ENCODE measurements at regions not wholly inside any gene's neighbourhood (a gene's known extent, or its start where the extent isn't known, plus 50 kb on each side); places are given as distances from the start of the nearest gene placed in this dataset.
"Not testable (repeated sequence)": the region's sequence is repeated elsewhere in the genome, so short reads cannot be mapped to it uniquely, and the experiment has no call there.

- ATAC-seq (replicated peaks in 1 of 2): no peak
- Mint-ChIP-seq H3K4me3 (no peak overlapping the region), H3K27ac (no peak overlapping the region), H3K9me3 (peaks cover 0 to 4% of the 10 kb centered on the region in 2 donors), H3K27me3 (ENCODE audit: low read depth) (no peaks in the 10 kb centered on the region), H3K36me3 (ENCODE audit: insufficient read depth in 2 of 2) (no peaks in the 10 kb centered on the region), H3K4me1 (ENCODE audit: low read depth) (no peaks in the 10 kb centered on the region)
- DNase-seq: no peak
These were observed 210.7 kb upstream of the GNAI1 start for GRCh38 chr7:79923953-79924352.

DNA sequence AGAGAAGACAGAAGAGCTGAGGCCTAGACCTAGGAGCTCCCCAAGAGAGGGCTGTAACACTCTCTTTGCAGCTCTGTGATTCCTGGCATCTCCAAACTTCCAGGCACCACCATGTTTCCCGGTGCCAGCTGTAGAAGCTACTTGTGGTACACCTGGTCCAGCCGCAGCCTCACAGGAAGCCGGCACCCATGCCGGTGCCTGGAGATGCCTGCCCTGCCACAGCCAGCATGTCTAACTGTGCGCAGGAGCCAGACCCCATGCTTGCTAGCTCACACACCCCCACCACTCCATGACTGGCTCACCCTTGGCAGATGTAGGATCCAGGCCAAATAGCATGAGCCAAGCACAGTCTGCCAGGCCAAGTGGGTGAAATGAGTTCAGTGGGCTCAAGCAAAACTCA lies 211.7 kb upstream of the GNAI1 start:
- ATAC-seq (replicated peaks in 1 of 2) (no peak), DNase-seq (no peak)
- H3K27me3 Mint-ChIP-seq (ENCODE audit: low read depth): no peaks in the 10 kb centered on the region
- no peak overlapping the region for H3K4me3 Mint-ChIP-seq
- H3K27ac Mint-ChIP-seq: no peak overlapping the region
- H3K36me3 Mint-ChIP-seq (ENCODE audit: insufficient read depth in 2 of 2): no peaks in the 10 kb centered on the region
- H3K9me3 Mint-ChIP-seq: peaks cover 0 to 5% of the 10 kb centered on the region in 2 donors
- no peaks in the 10 kb centered on the region for H3K4me1 Mint-ChIP-seq (ENCODE audit: low read depth)

DNA sequence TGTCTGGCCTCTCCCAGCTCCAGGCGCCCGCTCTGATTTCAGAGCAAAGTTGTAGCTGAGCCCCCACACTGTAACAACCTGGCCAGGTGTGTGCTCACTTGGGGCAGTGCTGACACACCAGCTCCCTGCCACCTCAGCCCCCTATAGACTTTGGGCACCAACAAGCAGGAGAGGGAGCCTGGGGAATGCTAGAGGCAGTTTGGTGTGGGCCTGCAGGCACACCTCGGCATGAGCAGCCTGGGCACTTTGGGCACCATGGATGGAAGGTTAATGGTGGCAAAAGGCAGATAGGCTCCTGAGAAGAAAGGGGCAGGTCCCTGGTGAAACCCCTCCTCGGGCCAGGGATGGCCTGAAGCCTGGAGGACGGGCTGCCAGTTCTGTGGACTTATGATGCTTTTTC lies 212.7 kb upstream of the GNAI1 start:
- no peak overlapping the region for H3K27ac Mint-ChIP-seq
- peaks cover 0 to 9% of the 10 kb centered on the region in 2 donors for H3K9me3 Mint-ChIP-seq
- DNase-seq (no peak), ATAC-seq (replicated peaks in 1 of 2) (no peak)
- H3K4me3 Mint-ChIP-seq: no peak overlapping the region
- no peaks in the 10 kb centered on the region for H3K36me3 Mint-ChIP-seq (ENCODE audit: insufficient read depth in 2 of 2)
- H3K27me3 Mint-ChIP-seq (ENCODE audit: low read depth): no peaks in the 10 kb centered on the region
- H3K4me1 Mint-ChIP-seq (ENCODE audit: low read depth): no peaks in the 10 kb centered on the region

- DNase-seq; H3K27ac Mint-ChIP-seq; H3K36me3 Mint-ChIP-seq (ENCODE audit: insufficient read depth in 2 of 2); ATAC-seq (replicated peaks in 1 of 2); H3K27me3 Mint-ChIP-seq (ENCODE audit: low read depth); H3K4me3 Mint-ChIP-seq; H3K4me1 Mint-ChIP-seq (ENCODE audit: low read depth): not testable (repeated sequence)
- peaks cover 0 to 11% of the 10 kb centered on the region in 2 donors for H3K9me3 Mint-ChIP-seq
These were observed 216.0 kb upstream of the GNAI1 start for GRCh38 chr7:79918632-79919031.

DNA sequence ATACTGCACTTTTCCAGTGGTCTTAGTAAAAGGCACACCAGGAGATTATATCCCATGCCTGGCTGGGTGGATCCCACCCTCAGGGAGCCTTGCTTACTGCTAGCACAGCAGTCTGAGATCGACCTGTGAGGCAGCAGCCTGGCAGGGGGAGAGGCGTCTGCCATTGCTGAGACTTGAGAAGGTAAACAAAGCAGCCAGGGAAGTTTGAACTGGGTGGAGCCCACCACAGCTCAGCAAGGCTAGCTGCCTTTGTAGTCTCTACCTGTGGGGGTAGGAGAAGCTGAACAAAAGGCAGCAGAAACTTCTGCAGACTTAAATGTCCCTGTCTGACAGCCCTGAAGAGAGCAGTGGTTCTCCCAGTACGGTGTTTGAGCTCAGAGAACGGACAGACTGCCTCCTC lies 219.3 kb upstream of the GNAI1 start:
- H3K27ac Mint-ChIP-seq; H3K36me3 Mint-ChIP-seq (ENCODE audit: insufficient read depth in 2 of 2); H3K4me3 Mint-ChIP-seq; DNase-seq; H3K27me3 Mint-ChIP-seq (ENCODE audit: low read depth); ATAC-seq (replicated peaks in 1 of 2): not testable (repeated sequence)
- peaks cover 26% of the 10 kb centered on the region for H3K4me1 Mint-ChIP-seq (ENCODE audit: low read depth)
- H3K9me3 Mint-ChIP-seq: peaks cover 0 to 11% of the 10 kb centered on the region in 2 donors

- H3K9me3 Mint-ChIP-seq: peaks cover 0 to 7% of the 10 kb centered on the region in 2 donors
- peak; percentile 59 to 79 for ATAC-seq (replicated peaks in 1 of 2)
- no peaks in the 10 kb centered on the region for H3K27me3 Mint-ChIP-seq (ENCODE audit: low read depth)
- H3K4me1 Mint-ChIP-seq (ENCODE audit: low read depth): peaks cover 27% of the 10 kb centered on the region
- no peak overlapping the region for H3K27ac Mint-ChIP-seq
- H3K4me3 Mint-ChIP-seq: peak overlapping the region in 1 of 2 donors; percentile 22
- DNase-seq: no peak
- H3K36me3 Mint-ChIP-seq (ENCODE audit: insufficient read depth in 2 of 2): peaks cover 1 to 5% of the 10 kb centered on the region in 2 donors
These were observed 222.4 kb upstream of the GNAI1 start for GRCh38 chr7:79912213-79912633.

GRCh38 chr7:79911420-79911819 lies 223.2 kb upstream of the GNAI1 start:
- Mint-ChIP-seq H3K27ac (no peak overlapping the region), H3K36me3 (ENCODE audit: insufficient read depth in 2 of 2) (peaks cover 1 to 3% of the 10 kb centered on the region in 2 donors), H3K4me3 (peak overlapping the region; percentile 15 to 19), H3K9me3 (peaks cover 0 to 7% of the 10 kb centered on the region in 2 donors), H3K27me3 (ENCODE audit: low read depth) (no peaks in the 10 kb centered on the region), H3K4me1 (ENCODE audit: low read depth) (peaks cover 27% of the 10 kb centered on the region)
- ATAC-seq (replicated peaks in 1 of 2): no peak
- DNase-seq: no peak

GRCh38 chr7:79909176-79909575 lies 225.5 kb upstream of the GNAI1 start:
- Mint-ChIP-seq H3K27me3 (ENCODE audit: low read depth) (no peaks in the 10 kb centered on the region), H3K9me3 (peaks cover 0 to 6% of the 10 kb centered on the region in 2 donors), H3K4me1 (ENCODE audit: low read depth) (peaks cover 27% of the 10 kb centered on the region), H3K36me3 (ENCODE audit: insufficient read depth in 2 of 2) (no peaks in the 10 kb centered on the region), H3K27ac (no peak overlapping the region), H3K4me3 (no peak overlapping the region)
- ATAC-seq (replicated peaks in 1 of 2) (no peak), DNase-seq (no peak)

GRCh38 chr7:79897166-79897565 lies 237.5 kb upstream of the GNAI1 start:
- no peak overlapping the region for H3K27ac Mint-ChIP-seq
- no peaks in the 10 kb centered on the region for H3K27me3 Mint-ChIP-seq (ENCODE audit: low read depth)
- DNase-seq (no peak), ATAC-seq (replicated peaks in 1 of 2) (no peak)
- H3K36me3 Mint-ChIP-seq (ENCODE audit: insufficient read depth in 2 of 2): no peaks in the 10 kb centered on the region
- no peak overlapping the region for H3K4me3 Mint-ChIP-seq
- peaks cover 0 to 3% of the 10 kb centered on the region in 2 donors for H3K9me3 Mint-ChIP-seq
- no peaks in the 10 kb centered on the region for H3K4me1 Mint-ChIP-seq (ENCODE audit: low read depth)

- Mint-ChIP-seq H3K36me3 (ENCODE audit: insufficient read depth in 2 of 2) (no peaks in the 10 kb centered on the region), H3K27ac (no peak overlapping the region), H3K4me1 (ENCODE audit: low read depth) (no peaks in the 10 kb centered on the region), H3K9me3 (peaks cover 0 to 6% of the 10 kb centered on the region in 2 donors), H3K27me3 (ENCODE audit: low read depth) (no peaks in the 10 kb centered on the region), H3K4me3 (no peak overlapping the region)
- no peak for ATAC-seq (replicated peaks in 1 of 2)
- no peak for DNase-seq
These were observed 240.6 kb upstream of the GNAI1 start for GRCh38 chr7:79893991-79894390.

GRCh38 chr7:79882922-79883321 lies 251.7 kb upstream of the GNAI1 start:
- no peak overlapping the region for H3K27ac Mint-ChIP-seq
- H3K36me3 Mint-ChIP-seq (ENCODE audit: insufficient read depth in 2 of 2): no peaks in the 10 kb centered on the region
- H3K9me3 Mint-ChIP-seq: no peaks in the 10 kb centered on the region
- DNase-seq (no peak), ATAC-seq (replicated peaks in 1 of 2) (no peak)
- no peaks in the 10 kb centered on the region for H3K27me3 Mint-ChIP-seq (ENCODE audit: low read depth)
- H3K4me1 Mint-ChIP-seq (ENCODE audit: low read depth): no peaks in the 10 kb centered on the region
- no peak overlapping the region for H3K4me3 Mint-ChIP-seq

DNA sequence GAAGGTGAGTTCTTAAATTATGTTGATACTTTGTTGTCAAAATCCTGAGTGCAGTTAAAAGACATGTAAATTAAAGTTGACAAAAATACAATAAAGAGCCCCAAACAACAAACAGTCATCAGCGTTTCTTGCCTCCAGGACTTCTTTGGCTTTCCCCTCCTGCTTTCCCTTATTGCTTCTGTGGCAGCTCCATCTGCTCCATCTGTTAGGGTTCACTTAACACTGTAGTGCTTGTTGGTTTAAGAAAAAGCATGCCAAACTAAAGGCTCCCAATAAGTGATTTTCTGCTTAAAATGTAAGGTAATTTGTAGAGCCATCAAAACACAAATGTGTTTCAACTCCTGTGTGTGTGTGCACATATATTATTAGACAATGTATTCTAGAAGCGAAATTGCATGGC lies 254.3 kb upstream of the GNAI1 start:
- Mint-ChIP-seq H3K4me1 (ENCODE audit: low read depth) (no peaks in the 10 kb centered on the region), H3K27me3 (ENCODE audit: low read depth) (no peaks in the 10 kb centered on the region), H3K4me3 (no peak overlapping the region), H3K27ac (no peak overlapping the region), H3K36me3 (ENCODE audit: insufficient read depth in 2 of 2) (no peaks in the 10 kb centered on the region), H3K9me3 (no peaks in the 10 kb centered on the region)
- DNase-seq (no peak), ATAC-seq (replicated peaks in 1 of 2) (no peak)

DNA sequence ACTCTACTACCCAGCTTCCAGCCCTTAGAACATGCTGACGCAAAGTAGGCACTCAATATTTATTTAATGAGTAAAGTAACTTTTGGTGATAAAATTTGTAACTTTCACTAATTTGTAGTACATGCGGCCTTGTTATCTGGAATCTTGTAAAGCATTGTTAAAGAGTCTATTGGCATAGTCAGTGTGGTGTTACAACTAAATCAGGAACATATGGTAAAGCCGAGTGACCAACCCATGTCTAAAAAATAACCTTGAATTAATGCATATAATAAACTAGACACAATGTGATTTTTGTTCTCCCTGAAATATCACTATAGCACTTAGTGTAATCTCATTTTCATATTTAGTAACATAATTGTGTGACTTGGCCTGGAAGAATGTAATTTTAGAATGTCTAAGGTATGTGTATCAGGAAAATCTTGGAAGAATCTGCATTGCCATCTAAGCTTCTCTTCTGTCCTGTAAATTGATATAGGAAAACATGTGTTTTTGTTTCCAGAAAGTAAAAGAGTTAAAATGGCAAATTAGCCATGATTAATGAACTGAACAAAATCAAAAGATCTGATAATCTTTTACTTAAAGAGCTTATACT lies 256.7 kb upstream of the GNAI1 start:
- H3K36me3 Mint-ChIP-seq (ENCODE audit: insufficient read depth in 2 of 2): no peaks in the 10 kb centered on the region
- no peak overlapping the region for H3K4me3 Mint-ChIP-seq
- no peaks in the 10 kb centered on the region for H3K4me1 Mint-ChIP-seq (ENCODE audit: low read depth)
- no peaks in the 10 kb centered on the region for H3K27me3 Mint-ChIP-seq (ENCODE audit: low read depth)
- DNase-seq: no peak
- no peak for ATAC-seq (replicated peaks in 1 of 2)
- no peak overlapping the region for H3K27ac Mint-ChIP-seq
- no peaks in the 10 kb centered on the region for H3K9me3 Mint-ChIP-seq

GRCh38 chr7:79876848-79877252 lies 257.8 kb upstream of the GNAI1 start:
- DNase-seq (no peak), ATAC-seq (replicated peaks in 1 of 2) (no peak)
- no peaks in the 10 kb centered on the region for H3K27me3 Mint-ChIP-seq (ENCODE audit: low read depth)
- H3K9me3 Mint-ChIP-seq: no peaks in the 10 kb centered on the region
- no peak overlapping the region for H3K27ac Mint-ChIP-seq
- H3K36me3 Mint-ChIP-seq (ENCODE audit: insufficient read depth in 2 of 2): no peaks in the 10 kb centered on the region
- no peaks in the 10 kb centered on the region for H3K4me1 Mint-ChIP-seq (ENCODE audit: low read depth)
- H3K4me3 Mint-ChIP-seq: no peak overlapping the region

Measured in activated T-cell treated with anti-CD3 and anti-CD28 coated beads, Interleukin-2, amount 50 U/mL, for 72 hours (primary cell).